Uterus (tissue), 3 donors: ENCODE measurements at regions not wholly inside any gene's neighbourhood (a gene's known extent, or its start where the extent isn't known, plus 50 kb on each side); places are given as distances from the start of the nearest gene placed in this dataset.

ENCODE experiments used
- DNase-seq, 2 donors: peaks; one replicate each; pipeline ENCODE4 v3.0.0-alpha.2; 2019 to 2020
- H3K27ac ChIP-seq, 2 donors: fragments of 200-600 bp; sonication (generic); 1 replicate in 1 of 2; 2 replicates in 1 of 2; pipeline ENCODE4 v1.5.1; 2016 to 2018
- H3K27me3 ChIP-seq, 2 donors: fragments of 200-600 bp; sonication (generic); one replicate each; pipeline ENCODE4 v1.5.1; 2018 to 2019; ENCODE audit warnings: control low read depth in 1 of 2
- H3K36me3 ChIP-seq, 2 donors: fragments of 200-600 bp; sonication (generic); one replicate each; pipeline ENCODE4 v1.5.1; 2019; ENCODE audit warnings: control low read depth in 1 of 2
- H3K4me1 ChIP-seq, 2 donors: fragments of 200-600 bp; sonication (generic); one replicate each; pipeline ENCODE4 v1.5.1; 2018 to 2019; ENCODE audit warnings: control low read depth in 1 of 2
- H3K4me3 ChIP-seq, 2 donors: fragments of 200-600 bp; sonication (generic); 1 replicate in 1 of 2; 2 replicates in 1 of 2; pipeline ENCODE4 v1.5.1; 2018 to 2019; ENCODE audit warnings: mild to moderate bottlenecking in 1 of 2
- H3K9me3 ChIP-seq, 2 donors: fragments of 200-600 bp; sonication (generic); one replicate each; pipeline ENCODE4 v1.5.1; 2019; ENCODE audit warnings: control low read depth in 1 of 2
- POLR2A ChIP-seq, 2 donors: fragments of 450-650 bp; IDR thresholded peaks; one replicate each; pipeline ENCODE4 v1.6.1; 2016; ENCODE audit warnings: antibody characterized with exemption in 2 of 2, mild to moderate bottlenecking in 1 of 2, moderate library complexity in 1 of 2
- intact Hi-C: fragments of 100-400 bp; cut with DNase I; formaldehyde crosslinking; loops from one replicate; pipeline ENCODE4 v1.15.1; 2023; ENCODE audit warnings: low total_unique reads
- TF ChIP-seq, protein P1 (sequence below), 4 experiments: fragments of 200-600 bp in 2 of 4; fragments of 450-650 bp in 2 of 4; sonication (generic) in 2 of 4; IDR thresholded peaks; one replicate each; pipeline ENCODE4 v1.5.1; 2016 to 2019; ENCODE audit warnings: antibody characterized with exemption in 4 of 4, mild to moderate bottlenecking in 2 of 4, moderate library complexity in 1 of 4
- donor health status: DM: yes; HTN: yes; CAD: no.

GRCh38 chr19:29129148-29129547 lies 83.8 kb downstream of the UQCRFS1 start:
- no peak for TF ChIP-seq POLR2A (IDR thresholded peaks at IDR 0.05)
- TF ChIP-seq, protein P1, sequence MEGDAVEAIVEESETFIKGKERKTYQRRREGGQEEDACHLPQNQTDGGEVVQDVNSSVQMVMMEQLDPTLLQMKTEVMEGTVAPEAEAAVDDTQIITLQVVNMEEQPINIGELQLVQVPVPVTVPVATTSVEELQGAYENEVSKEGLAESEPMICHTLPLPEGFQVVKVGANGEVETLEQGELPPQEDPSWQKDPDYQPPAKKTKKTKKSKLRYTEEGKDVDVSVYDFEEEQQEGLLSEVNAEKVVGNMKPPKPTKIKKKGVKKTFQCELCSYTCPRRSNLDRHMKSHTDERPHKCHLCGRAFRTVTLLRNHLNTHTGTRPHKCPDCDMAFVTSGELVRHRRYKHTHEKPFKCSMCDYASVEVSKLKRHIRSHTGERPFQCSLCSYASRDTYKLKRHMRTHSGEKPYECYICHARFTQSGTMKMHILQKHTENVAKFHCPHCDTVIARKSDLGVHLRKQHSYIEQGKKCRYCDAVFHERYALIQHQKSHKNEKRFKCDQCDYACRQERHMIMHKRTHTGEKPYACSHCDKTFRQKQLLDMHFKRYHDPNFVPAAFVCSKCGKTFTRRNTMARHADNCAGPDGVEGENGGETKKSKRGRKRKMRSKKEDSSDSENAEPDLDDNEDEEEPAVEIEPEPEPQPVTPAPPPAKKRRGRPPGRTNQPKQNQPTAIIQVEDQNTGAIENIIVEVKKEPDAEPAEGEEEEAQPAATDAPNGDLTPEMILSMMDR (IDR thresholded peaks at IDR 0.05), result no peak
- no peaks in the 10 kb centered on the region for H3K36me3 ChIP-seq

GRCh38 chr19:29128203-29128602 lies 84.7 kb downstream of the UQCRFS1 start:
- intact Hi-C loops, result no loop called here

More at GRCh38 chr19:29129148-29129547, 83.8 kb downstream of the UQCRFS1 start:
- no peaks in the 10 kb centered on the region for H3K27me3 ChIP-seq
- DNase-seq, result no peak
- H3K4me3 ChIP-seq, result no peak overlapping the region
- H3K9me3 ChIP-seq, result no peaks in the 10 kb centered on the region
- no peak overlapping the region for H3K27ac ChIP-seq
- H3K4me1 ChIP-seq, result no peaks in the 10 kb centered on the region
- intact Hi-C loops, result no loop called here

DNA sequence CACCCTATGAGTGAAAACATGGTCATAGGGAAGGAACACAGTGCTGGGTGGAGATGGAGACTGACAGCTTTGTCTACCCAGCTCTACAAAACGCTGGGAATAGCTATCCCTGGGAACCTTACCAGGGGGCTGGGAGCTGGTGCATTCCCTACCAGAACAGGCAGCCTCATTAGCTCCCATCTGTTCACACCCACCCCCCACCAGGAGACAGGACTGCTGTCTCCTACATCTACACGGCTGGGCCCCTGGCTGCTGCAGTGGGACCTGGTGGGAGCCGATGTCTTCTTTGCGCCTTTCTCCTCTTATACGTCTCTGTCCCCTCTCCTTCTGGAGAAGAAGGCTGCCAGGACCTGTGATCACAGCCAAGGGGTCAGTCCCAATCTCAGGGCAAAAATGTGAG lies 90.8 kb downstream of the UQCRFS1 start:
- DNase-seq, result no peak
- no peak for TF ChIP-seq POLR2A (IDR thresholded peaks at IDR 0.05)
- TF ChIP-seq, protein P1 (IDR thresholded peaks at IDR 0.05), result no peak
- no peaks in the 10 kb centered on the region for H3K36me3 ChIP-seq
- no peaks in the 10 kb centered on the region for H3K4me1 ChIP-seq
- H3K9me3 ChIP-seq, result no peaks in the 10 kb centered on the region
- intact Hi-C loops, result no loop called here
- H3K4me3 ChIP-seq, result no peak overlapping the region
- no peaks in the 10 kb centered on the region for H3K27me3 ChIP-seq
- no peak overlapping the region for H3K27ac ChIP-seq

More at GRCh38 chr19:29128203-29128602, 84.7 kb downstream of the UQCRFS1 start:
- no peak overlapping the region for H3K4me3 ChIP-seq
- no peak for TF ChIP-seq POLR2A (IDR thresholded peaks at IDR 0.05)
- TF ChIP-seq, protein P1 (IDR thresholded peaks at IDR 0.05), result no peak
- H3K27ac ChIP-seq, result no peak overlapping the region
- no peaks in the 10 kb centered on the region for H3K4me1 ChIP-seq
- H3K36me3 ChIP-seq, result no peaks in the 10 kb centered on the region
- H3K27me3 ChIP-seq, result no peaks in the 10 kb centered on the region
- H3K9me3 ChIP-seq, result no peaks in the 10 kb centered on the region
- no peak for DNase-seq

DNA sequence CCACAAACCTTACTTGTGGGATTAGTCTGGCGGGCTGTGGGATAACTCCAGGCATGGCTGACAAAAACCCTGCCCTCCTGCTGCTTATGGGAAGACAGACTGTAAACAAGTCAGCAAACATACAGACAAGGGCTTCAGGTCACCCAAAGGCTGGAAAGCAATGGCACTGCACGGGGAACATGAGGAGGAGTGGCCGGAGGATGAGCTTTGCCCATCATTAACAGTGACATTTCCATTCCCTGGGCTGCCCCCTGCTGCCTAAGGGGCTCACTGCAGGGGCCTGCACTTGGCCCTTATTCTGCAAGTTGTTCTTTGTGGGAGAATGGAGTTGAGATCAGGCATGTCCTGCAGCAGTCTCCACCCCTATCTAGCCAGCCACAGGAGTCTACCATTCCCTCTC lies 91.3 kb downstream of the UQCRFS1 start:
- Histone ChIP-seq H3K27me3 (no peaks in the 10 kb centered on the region), H3K4me1 (no peaks in the 10 kb centered on the region), H3K36me3 (no peaks in the 10 kb centered on the region), H3K9me3 (no peaks in the 10 kb centered on the region), H3K4me3 (no peak overlapping the region), H3K27ac (no peak overlapping the region)
- no peak for TF ChIP-seq POLR2A (IDR thresholded peaks at IDR 0.05)
- TF ChIP-seq, protein P1 (IDR thresholded peaks at IDR 0.05), result peak in 1 of 4 experiments; percentile 8
- DNase-seq, result no peak
- intact Hi-C loops, result no loop called here

DNA sequence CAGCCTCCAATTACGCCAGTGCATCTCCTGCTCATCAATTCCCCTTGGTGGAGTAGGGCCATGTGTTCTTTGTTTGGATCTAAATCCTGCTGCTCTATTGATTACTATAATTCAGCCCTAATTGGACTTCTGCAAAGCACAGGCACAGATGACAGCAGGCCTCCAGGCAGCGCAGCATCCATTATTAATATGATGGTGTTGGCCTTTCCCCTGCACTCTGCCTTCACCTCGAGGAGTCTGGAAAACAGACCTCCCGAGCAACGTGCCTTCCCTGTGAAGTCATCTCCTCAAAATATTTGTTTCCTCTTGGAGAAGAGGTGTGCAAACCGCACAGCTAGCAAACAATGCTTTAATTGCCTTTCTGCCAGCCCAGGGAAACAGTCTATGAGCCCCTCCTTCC lies 92.5 kb downstream of the UQCRFS1 start:
- no peaks in the 10 kb centered on the region for H3K27me3 ChIP-seq
- H3K27ac ChIP-seq, result no peak overlapping the region
- no peaks in the 10 kb centered on the region for H3K9me3 ChIP-seq
- no peaks in the 10 kb centered on the region for H3K36me3 ChIP-seq
- TF ChIP-seq, protein P1 (IDR thresholded peaks at IDR 0.05), result no peak
- TF ChIP-seq POLR2A (IDR thresholded peaks at IDR 0.05), result no peak
- DNase-seq, result no peak
- intact Hi-C loops, result no loop called here
- no peak overlapping the region for H3K4me3 ChIP-seq
- no peaks in the 10 kb centered on the region for H3K4me1 ChIP-seq
